K562 (cell line): ENCODE measurements at regions not wholly inside any gene's neighbourhood (a gene's known extent, or its start where the extent isn't known, plus 50 kb on each side); places are given as distances from the start of the nearest gene placed in this dataset.

Source experiments
- ARNT ChIP-seq, 2 experiments: fragments of 450-650 bp; IDR thresholded peaks; 2 replicates each; pipeline ENCODE4 v1.6.1; 2016; ENCODE audit warnings: mild to moderate bottlenecking in 1 of 2
- CREB3L1 ChIP-seq: fragments of 450-650 bp; IDR thresholded peaks from 2 replicates; pipeline ENCODE4 v1.6.1; 2014; ENCODE audit warnings: low read depth, mild to moderate bottlenecking, moderate library complexity, borderline replicate concordance
- ETS1 ChIP-seq: conservative IDR thresholded peaks from 2 replicates; pipeline ENCODE4 v1.6.1; 2011; ENCODE audit warnings: low read depth, mild to moderate bottlenecking, low read length; ENCODE audit not compliant: control insufficient read depth
- KLF13 ChIP-seq: fragments of 450-650 bp; IDR thresholded peaks from 2 replicates; pipeline ENCODE4 v1.6.1; 2016; ENCODE audit warnings: missing genetic modification characterization, low read depth, mild to moderate bottlenecking, missing compliant biosample characterization, moderate library complexity, borderline replicate concordance
- TCF15 ChIP-seq: fragments of 250-450 bp; sonication (Bioruptor Pico); IDR thresholded peaks from 2 replicates; pipeline ENCODE4 v1.8.0; 2022; ENCODE audit warnings: moderate library complexity, mild to moderate bottlenecking, inconsistent platforms
- ZNF551 ChIP-seq: fragments of 250-450 bp; sonication (Bioruptor Pico); IDR thresholded peaks from 2 replicates; pipeline ENCODE4 v1.5.0; 2021; ENCODE audit warnings: mild to moderate bottlenecking, moderate library complexity

GRCh38 chr3:31157047-31157694, 262.7 kb upstream of the GADL1 start (continued):
- TF ChIP-seq CREB3L1, result no peak
- no peak for TF ChIP-seq ARNT (IDR thresholded peaks at IDR 0.05)
- no peak for TF ChIP-seq KLF13 (tag)
- TF ChIP-seq TCF15, result no peak
- no peak for TF ChIP-seq ETS1
- TF ChIP-seq ZNF551, result no peak
